ENCODE measurements at regions not wholly inside any gene's neighbourhood (a gene's known extent, or its start where the extent isn't known, plus 50 kb on each side); places are given as distances from the start of the nearest gene placed in this dataset.

GRCh38 chr4:20019310-20020015 lies 232.2 kb upstream of the SLIT2 start:
- no peak overlapping the region for H4K91ac ChIP-seq (ENCODE audit: insufficient read length, low read depth, low read length)
- H3K9me3 Mint-ChIP-seq = peaks cover 3 to 11% of the 10 kb centered on the region in 2 experiments; a peak in 4 of 5 replicates
- no peak overlapping the region for H2BK12ac ChIP-seq (ENCODE audit: insufficient read length, low read depth, low read length)
- H4K20me1 ChIP-seq (ENCODE audit: control insufficient read depth, insufficient read depth, insufficient read length) = no peaks in the 10 kb centered on the region
- H3K9me3 ChIP-seq (ENCODE audit: control insufficient read depth, low read depth, low read length) = no peaks in the 10 kb centered on the region
- H4K5ac ChIP-seq (ENCODE audit: insufficient read length, low read depth, low read length) = no peak overlapping the region
- H3K14ac ChIP-seq (ENCODE audit: insufficient read depth, low read length) = no peak overlapping the region
- no peak overlapping the region for H2BK15ac ChIP-seq (ENCODE audit: low read depth, low read length)
- H3K23ac ChIP-seq (ENCODE audit: insufficient read length, low read depth, low read length) = no peak overlapping the region
- no peaks in the 10 kb centered on the region for H3K27me3 ChIP-seq (ENCODE audit: insufficient read depth, low read length)
- no CpG with 5 or more reads among the region's 4 CpGs for WGBS (ENCODE audit: extremely low coverage, insufficient read length, low lambda C conversion rate)
- H4K8ac ChIP-seq (replicated peaks; ENCODE audit: insufficient read length, low read depth, low read length) = no peak overlapping the region
- H3K27ac ChIP-seq (ENCODE audit: insufficient read length, low read depth, low read length) = no peak overlapping the region
- no peak overlapping the region for H2BK5ac ChIP-seq (ENCODE audit: insufficient read length, low read length)
- H3K9ac ChIP-seq (ENCODE audit: extremely low read depth, insufficient read length, low read length) = no peak overlapping the region
- no peak overlapping the region for H2BK20ac ChIP-seq (ENCODE audit: low read depth, low read length, poor library complexity, severe bottlenecking)
- no peak overlapping the region for H3K4me3 Mint-ChIP-seq
- no peak overlapping the region for H3K18ac ChIP-seq (ENCODE audit: insufficient read length, low read depth, low read length)
- peaks cover 3 to 4% (median 3%) of the 10 kb centered on the region in 3 experiments; a peak in 5 of 7 replicates for H3K36me3 Mint-ChIP-seq (ENCODE audit: insufficient read depth in 1 of 3, low read depth in 3 of 3)
- no peak for TF ChIP-seq CTCF (conservative IDR thresholded peaks at IDR 0.05)
- H3K27ac Mint-ChIP-seq = no peak overlapping the region
- H2AK5ac ChIP-seq (ENCODE audit: insufficient read length, low read length) = no peak overlapping the region
- H3K27me3 Mint-ChIP-seq (ENCODE audit: low read depth) = peaks cover 2% of the 10 kb centered on the region; the same call in 1 of the 2 replicates
- H3K4me1 ChIP-seq (ENCODE audit: insufficient read depth, low read length) = no peaks in the 10 kb centered on the region
- DNase-seq = no peak
- H2BK120ac ChIP-seq (ENCODE audit: low read depth, low read length, poor library complexity, severe bottlenecking) = no peak overlapping the region
- no peak overlapping the region for H3K4ac ChIP-seq (ENCODE audit: low read depth, low read length)
- H2AFZ ChIP-seq (ENCODE audit: low read length) = no peak overlapping the region
- no peak overlapping the region for H3K56ac ChIP-seq (ENCODE audit: insufficient read length, low read depth, low read length)
- no peaks in the 10 kb centered on the region for H3K4me1 Mint-ChIP-seq
- H3K79me1 ChIP-seq (ENCODE audit: insufficient read depth, low read depth, low read length, poor library complexity, severe bottlenecking) = no peaks in the 10 kb centered on the region
- no peaks in the 10 kb centered on the region for H3K23me2 ChIP-seq (ENCODE audit: insufficient read length, low read depth, low read length, poor library complexity, severe bottlenecking)
- no peak overlapping the region for H3T11ph ChIP-seq (ENCODE audit: low read length)
- H3K4me2 ChIP-seq (ENCODE audit: insufficient read depth, insufficient read length, low read length) = no peak overlapping the region
- no peaks in the 10 kb centered on the region for H3K79me2 ChIP-seq (ENCODE audit: insufficient read depth, low read length)
